Stimulated activated naive CD8-positive, alpha-beta T cell treated with anti-CD3 and anti-CD28 coated beads, Interleukin-15, Interleukin-2, amounts not matched to agents 100 U/mL and 50 U/mL, for 24 hours (primary cell): ENCODE measurements at regions not wholly inside any gene's neighbourhood (a gene's known extent, or its start where the extent isn't known, plus 50 kb on each side); places are given as distances from the start of the nearest gene placed in this dataset.

Source experiments
- ATAC-seq: fragments of 150-1000 bp; cut with Tn5 transposase; one replicate; pipeline ENCODE4 v1.10.0; 2021
- DNase-seq: peaks from one replicate; pipeline ENCODE4 v3.0.0; 2021

DNA sequence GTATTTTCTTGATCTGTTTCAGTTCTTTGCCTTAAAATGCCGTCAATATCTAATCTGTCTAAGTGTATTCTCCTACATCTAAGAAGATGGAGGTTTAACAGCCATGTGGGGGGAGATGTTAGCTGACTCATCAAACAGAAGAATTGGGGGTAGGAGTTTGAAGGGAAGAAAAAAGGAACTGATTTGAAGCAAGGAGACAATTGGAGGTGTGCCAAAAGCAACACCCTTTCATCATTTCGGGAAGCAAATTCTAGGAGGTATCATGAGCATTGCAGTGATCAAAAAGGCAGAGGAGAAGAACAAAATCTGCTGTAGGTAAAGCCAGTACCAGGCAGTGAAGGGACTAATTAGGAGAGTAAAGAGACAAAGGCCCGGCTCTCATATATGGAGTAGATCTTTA is 337.3 kb upstream of the TBC1D5 start:
- ATAC-seq (no peak), DNase-seq (no peak)

DNA sequence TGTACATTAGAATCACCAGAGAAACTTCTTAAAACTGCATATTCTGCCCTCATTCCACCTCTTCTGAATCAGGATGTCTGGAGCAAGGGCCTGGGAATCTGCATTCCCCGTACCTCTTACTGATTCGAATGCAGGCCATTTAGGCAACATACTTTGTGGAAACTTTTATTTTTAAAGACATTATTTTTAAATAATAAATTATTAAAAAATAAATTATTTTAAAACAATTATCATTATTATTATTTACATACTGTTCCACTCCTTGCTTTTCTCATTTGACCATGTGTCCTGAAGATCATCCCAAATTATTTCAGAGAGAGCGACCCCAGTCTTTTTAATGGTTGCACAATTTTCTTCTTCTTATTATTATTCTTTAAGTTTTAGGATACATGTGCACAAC is 336.6 kb upstream of the TBC1D5 start:
- ATAC-seq, result no peak
- DNase-seq, result no peak

DNA sequence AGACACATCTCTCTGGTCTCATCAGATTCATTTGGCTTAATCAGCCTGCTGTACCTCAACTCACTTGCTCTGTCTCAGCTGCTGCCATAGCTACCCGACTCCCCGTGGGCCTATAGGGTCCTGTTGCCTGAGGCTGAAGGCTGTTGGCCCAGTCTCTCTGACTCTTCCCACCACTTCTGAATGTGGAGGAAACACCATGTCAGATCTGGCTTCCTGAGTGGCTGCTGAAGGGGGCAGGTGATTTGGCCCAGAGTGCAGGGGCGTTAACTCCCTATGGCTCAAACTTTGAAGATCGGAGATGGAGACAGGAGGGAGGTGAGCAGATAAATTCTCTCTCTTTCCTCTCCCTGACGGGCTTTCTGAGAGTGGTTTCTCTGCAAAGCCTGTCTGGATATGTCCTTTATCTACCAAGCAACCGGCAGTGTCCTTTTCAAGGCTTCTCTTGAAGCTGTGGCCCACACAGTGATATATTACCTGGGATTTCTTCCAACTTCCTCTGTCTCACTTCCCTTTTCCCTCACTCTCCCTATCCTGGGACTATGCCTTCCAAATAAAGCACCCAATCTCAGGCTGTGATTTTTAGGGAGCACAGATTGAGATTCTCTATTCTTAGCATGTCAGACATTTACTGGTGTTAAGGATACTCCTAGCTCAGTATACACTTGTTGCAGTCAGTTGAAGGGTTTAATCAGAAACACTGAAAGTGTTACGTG is 334.9 kb upstream of the TBC1D5 start:
- ATAC-seq, result no peak
- DNase-seq, result no peak

DNA sequence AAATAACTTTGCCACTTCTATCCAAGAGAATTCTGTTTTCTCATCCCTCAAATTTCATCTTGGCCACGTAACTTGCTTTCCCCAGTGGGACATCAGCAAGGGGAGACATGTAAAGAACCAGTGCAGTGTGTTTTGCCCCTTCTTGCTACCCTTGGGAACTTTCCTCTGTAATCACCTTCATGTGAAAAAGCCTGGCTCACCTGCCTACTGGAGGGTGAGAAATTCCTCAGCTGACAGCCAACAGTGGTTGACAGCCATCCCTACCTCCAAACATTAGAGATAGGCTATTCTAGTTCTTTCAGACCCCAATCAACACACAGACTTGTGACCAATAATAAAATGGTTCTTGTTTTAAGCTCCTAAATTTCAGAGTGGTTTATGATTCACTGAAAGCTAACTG is 333.9 kb upstream of the TBC1D5 start:
- ATAC-seq (no peak), DNase-seq (no peak)

DNA sequence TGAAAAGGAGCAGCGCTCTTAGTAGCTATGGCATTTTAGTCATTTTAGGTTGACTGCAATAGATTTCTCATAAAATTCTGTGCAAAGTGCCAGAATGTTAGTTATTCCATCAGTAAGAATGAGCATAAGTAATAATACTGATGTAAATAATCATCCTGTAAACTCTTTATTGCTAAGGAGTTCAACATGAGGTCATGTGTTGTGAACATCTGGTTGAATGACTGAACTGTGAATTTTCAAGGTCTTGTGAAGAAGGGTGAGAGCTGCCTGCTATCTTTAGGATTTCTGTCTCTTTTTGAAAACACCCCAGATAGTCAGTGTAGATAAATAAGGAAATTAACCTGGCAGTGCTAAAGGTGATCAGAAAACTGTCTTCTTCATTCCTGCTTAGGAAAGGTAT is 333.4 kb upstream of the TBC1D5 start:
- DNase-seq, result no peak
- ATAC-seq, result no peak

DNA sequence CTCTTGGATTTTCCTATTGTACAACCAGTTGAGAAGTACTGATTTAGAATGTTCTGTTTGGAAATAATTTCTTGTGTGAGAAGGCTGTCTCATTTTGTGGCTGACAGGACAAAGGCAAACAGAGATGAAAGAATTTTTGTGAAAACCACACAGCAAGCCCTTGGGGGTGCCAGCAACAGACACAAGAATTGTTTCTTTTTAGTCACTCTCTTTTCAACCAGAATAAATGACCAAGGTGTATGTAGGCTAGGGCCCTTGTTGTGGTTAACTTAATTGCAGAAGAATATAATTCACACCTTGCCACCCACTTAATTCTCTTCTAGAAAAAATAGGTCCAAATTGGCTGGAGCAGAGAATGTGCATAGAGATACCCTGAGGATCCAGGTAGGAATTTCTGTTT is 329.4 kb upstream of the TBC1D5 start:
- no peak for DNase-seq
- ATAC-seq, result no peak

DNA sequence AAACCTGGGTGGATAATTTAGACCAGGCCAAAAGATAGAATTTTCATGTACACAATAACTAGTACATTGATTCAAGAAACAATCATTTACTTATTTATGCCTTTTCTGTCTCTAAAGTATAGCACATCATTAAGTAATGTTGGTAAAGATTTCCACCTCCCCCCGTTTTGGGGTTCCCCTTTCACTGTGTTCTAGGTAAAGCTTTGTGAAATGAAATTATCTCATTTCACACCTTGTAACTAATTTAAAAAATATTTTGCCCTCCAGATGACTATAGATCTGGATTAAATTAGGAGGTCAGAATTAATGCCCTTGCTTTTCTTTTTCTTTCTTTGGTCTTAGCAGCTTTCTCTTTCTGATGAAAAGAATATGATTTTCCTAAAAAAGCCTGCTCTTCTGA is 328.5 kb upstream of the TBC1D5 start:
- no peak for DNase-seq
- ATAC-seq, result no peak

DNA sequence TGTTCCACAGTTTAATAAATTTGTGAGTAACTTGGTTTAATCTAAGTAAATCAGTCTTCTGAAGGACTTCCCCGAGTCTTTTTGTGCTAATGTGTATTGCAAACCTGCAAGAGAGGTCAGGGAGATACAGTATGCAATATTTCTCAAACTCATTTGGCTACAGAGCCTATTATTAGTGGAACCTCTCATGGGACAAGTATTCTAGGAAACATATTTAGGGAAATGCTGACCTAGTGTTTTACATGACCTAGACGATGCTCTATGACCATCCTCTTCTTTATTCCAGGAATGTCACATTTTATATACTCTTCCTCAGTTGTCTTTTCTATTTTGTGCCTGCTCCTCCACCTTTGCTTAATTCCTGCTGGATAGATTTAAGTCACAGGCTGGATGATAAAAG is 327.8 kb upstream of the TBC1D5 start:
- ATAC-seq (no peak), DNase-seq (no peak)

DNA sequence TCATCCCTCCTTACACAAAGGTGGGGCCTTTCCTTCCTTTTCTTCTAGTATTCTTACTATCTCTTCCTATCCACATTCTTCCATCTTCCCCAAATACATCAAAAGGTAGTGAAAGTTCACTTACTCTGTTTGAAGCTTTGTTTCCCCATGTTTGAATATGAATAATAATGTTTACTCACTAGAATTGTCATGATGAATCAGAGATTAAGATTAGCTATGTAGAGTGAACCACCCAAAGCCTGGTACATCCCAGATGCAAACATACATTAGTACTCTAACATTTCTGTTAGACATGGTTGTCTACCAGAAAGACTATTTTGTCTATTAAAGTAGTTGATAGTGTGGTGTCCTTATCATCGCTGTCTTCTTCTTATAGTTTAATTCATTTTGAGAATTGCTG is 327.1 kb upstream of the TBC1D5 start:
- DNase-seq (no peak), ATAC-seq (no peak)

DNA sequence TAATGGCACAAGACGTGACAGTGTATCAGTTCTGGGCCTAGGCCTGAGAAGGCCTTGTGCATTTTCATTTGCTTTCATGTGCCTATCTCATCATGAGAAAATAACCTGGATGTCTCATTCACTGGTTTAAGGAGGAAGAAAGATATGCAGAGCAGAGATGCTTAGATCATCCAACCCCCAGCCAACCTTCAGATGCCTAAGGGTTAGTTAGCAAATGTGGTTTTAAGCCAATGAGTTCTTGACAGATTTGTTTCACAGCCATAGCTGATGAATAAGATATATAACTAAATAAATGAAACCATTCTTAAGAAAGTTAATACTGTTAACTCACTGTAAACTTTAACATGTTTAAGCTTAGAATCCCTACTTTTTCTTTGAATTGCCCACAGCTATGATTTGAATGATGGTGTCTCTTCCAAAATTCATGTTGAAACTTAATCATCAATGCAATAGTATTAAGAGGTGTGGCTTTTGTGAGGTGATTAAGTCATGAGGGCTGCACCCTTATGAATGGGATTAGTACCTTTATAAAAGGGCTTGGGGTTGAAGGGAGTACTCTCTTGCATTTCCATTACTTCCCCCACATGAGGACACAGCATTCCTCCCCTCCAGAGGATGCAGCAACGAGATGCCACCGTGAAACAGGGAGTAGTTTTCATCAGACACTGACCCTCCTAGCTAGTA is 324.6 kb upstream of the TBC1D5 start:
- ATAC-seq (no peak), DNase-seq (no peak)

DNA sequence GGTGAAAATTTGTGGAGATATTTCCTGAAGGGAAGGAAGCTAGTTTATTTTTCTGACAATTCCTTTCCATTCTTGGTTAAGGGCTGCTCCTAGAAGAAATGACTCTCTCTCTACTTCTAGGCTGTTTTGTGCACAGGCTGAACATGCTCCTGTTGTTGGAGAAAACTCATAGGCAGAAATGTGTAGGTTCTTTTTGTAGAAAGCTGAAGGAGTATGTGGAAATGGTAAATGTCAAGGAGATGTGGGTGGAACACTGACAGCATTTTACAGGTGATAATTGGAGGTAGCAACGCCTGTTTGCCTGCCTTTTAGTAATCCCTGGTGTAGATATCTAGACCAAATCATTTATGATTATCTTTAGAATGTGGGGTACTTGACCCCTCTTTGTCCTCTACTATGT is 322.2 kb upstream of the TBC1D5 start:
- ATAC-seq, result no peak
- DNase-seq, result no peak

DNA sequence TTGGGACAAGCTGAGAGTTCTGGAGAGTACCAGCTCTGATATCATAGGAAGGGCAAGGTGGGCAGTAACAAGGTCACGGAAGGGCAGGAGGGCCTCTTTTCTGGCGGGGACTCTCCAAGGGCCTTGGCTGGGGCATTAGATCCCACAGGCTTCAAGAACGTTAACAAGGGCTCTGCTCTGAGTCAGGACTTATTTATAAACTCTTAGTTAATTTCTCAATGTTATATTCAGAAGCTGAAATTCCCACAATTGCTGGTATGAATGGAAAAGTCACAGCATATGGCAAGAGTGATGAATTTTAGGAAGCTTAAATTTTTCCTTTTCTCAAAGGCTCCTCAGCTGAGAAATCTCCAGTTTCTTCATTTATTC is 320.2 kb upstream of the TBC1D5 start:
- no peak for DNase-seq
- ATAC-seq, result no peak

DNA sequence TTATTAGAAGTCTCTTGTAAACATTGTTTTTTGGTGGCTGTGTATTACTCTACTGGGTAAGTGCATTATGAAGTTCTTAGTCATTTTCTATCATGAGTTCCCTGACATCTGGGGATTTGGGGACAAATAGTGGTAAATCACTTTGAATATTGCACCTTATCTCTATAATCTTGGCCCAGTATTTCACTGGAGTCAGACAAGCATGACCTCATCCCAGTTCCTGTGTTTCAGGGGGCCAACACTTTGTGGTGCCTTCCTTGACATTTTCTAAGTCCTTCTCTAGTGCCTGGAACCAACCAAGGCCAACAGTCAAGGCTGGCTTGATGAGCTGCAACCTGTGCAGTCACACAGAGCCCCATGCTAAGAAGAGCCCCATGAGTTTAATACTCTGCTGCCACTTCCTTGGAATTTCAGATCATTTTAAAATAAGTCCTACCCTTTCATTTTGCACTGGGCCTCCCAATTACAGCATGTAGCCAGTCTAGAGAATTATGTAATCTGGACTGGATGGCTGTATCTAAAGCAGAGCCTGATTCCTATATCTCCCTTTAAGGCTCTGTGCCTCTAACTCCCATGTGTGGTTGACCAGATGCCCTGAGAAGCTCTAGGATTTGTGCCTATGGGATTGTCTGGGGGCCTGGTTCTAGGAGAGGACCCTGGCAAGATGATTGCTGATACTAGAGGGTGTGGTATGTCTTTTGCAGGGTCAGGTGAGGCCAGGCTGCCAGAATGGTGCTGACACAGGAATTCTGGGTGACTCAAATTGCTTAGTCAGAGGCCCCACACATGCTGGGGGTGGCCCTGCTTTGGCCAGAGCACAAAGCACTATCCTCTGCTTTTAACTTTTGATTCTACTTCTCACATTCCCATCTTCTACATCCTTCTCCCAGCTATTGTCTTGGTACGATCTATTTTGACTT is 319.6 kb upstream of the TBC1D5 start:
- ATAC-seq (no peak), DNase-seq (no peak)

DNA sequence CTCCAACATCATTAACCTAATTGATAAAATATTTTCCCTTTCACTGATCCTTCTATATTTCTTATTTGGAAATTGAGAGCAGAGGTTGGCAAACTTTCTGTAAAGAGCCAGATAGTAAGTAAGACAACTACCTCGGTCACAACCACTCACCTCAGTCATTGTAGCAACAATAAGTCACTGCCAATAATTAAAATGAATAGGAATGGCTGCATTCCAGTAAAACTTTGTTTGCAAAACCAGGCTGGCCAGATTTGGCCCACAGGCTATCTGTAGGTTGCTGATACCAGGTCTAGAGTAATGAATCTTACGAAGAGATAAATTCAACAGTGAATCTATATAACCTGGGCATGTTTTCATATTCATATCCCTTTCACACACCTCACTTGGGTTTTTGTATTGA is 316.2 kb upstream of the TBC1D5 start:
- ATAC-seq, result no peak
- DNase-seq, result no peak

DNA sequence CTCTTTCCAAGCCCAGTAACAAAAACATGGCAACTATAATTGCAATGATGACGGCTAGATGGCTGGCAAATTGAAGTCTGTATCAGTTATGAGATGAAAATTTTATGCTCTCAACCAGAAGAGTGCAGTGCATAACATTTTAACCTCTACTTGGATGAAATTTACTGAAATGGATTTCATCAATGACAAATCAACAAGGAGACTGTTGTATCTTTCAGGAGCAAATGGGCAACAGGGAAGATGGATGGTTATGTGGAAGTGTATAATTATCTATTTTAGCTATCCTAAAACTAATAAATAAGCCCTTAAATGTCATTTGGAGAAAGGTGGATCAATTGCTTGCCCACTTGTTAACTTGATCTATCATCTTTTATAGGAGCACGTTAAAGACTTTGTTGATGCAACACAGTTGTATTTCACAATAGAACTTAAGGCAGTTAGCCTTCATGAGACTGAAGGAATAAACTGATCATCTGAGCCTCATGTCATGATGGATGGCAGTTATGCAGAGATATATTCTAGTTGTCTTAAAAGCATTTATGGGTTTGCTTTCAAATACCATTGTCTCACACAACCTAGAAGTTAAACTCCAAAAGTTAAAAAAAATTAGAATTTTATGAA is 315.1 kb upstream of the TBC1D5 start:
- ATAC-seq, result no peak

DNA sequence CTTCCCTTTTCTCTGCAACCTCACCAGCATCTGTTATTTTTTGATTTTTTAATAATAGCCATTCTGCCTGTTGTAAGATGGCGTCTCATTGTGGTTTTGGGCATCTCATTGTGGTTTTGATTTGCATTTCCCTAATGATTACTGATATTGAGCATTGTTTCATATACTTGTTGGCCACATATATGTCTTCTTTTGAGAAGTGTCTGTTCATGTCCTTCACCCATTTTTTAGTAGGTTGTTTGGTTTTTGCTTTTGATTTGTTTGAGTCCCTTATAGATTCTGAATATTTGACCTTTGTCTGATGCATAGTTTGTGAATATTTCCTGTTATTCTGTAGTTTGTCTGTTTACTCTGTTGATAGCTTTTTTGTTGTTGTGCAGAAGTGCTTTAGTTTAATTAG is 312.2 kb upstream of the TBC1D5 start:
- no peak for ATAC-seq
- no peak for DNase-seq

More for the DNA sequence above, 315.1 kb upstream of the TBC1D5 start:
- DNase-seq, result no peak

DNA sequence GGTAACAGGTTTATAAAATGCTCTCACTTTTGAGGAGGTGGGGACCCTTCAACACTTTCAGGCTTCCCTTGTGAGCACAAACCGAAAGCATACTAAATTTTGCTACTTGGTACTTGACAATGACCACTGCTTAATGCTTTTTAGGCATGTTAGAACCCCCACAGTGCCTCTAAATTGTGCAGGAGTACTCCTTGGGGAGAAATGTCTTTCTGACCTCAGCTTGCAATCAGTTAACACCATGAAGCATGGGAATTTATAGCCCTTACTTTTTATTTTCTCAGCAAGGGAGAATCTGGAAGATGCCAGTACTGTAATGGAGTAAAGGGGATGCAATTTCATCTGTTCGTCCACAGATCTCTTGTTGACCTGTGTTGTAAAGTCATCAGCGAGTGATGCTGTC is 308.9 kb upstream of the TBC1D5 start:
- no peak for DNase-seq
- ATAC-seq, result no peak

DNA sequence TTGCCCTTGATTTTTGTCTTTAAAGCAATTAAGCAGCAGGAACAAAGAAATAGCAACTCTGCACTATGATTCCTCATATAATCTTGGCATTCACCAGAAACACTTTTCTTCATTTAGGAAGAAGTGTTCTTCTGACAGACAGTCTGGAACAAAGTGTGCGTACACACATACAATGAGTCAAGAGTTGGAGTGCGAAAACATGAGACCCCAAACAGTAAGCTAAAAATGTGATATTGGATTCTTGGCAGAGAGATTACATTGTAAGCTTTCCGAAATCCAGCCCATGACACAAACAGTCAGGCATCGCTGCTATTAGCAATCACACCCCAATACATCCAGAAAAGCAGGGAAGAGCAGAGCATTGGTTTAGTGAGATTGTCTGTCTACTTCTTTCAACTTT is 306.7 kb upstream of the TBC1D5 start:
- ATAC-seq (no peak), DNase-seq (no peak)

DNA sequence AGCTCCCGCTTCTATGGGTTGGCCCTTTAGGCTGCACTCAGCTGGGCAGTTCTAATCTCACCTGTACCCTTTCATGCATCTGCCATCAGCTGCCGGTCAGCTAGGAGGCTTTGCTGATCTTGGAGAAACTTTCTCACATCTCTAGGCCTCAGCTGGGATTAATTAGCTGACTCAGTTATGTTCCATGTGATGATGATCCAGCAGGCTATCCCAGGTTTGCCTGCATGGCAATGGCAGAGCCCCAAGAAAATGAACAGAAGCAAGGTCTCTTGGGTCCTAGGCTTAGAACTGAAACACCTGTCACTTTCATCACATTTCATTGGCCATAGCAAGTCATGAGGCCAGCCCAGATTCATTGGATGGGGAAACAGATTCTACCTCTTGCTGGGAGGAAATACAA is 304.6 kb upstream of the TBC1D5 start:
- DNase-seq (no peak), ATAC-seq (no peak)

DNA sequence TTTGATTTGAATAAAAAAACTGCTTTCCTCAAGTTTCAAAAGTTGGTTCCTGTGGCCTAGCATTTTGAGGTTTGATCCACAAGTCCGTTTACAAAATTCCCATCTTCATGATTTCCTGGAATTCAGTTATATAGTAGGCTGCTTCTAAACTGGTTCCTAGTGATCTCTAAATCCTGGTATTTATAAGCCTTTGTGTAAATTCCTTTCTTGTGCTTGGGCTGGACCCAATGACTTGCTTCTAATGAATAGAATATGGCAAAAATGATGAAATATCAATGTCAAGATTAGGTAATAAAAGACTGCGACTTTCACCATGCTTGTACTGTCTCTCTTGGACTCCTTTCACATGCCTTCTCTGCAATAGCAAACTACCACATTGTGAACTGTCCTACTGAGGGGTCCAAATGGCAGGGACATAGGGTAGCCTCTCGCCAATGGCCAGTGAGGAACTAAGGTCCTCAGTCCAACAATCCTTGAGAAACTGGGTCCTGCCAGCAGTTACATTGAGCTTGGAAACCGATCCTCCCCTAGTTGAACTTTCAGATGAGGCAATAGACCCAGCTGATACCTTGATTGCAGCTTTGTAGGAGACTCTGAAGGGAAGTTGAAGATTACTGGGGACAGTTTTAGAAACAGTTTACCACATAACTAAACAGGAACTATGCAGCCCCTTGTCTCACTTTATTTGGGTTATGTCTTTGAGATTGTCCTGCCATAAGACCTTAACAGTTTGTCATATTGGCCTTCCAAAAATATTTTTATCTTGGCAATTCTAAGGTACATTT is 303.9 kb upstream of the TBC1D5 start:
- ATAC-seq, result no peak
- DNase-seq, result no peak

DNA sequence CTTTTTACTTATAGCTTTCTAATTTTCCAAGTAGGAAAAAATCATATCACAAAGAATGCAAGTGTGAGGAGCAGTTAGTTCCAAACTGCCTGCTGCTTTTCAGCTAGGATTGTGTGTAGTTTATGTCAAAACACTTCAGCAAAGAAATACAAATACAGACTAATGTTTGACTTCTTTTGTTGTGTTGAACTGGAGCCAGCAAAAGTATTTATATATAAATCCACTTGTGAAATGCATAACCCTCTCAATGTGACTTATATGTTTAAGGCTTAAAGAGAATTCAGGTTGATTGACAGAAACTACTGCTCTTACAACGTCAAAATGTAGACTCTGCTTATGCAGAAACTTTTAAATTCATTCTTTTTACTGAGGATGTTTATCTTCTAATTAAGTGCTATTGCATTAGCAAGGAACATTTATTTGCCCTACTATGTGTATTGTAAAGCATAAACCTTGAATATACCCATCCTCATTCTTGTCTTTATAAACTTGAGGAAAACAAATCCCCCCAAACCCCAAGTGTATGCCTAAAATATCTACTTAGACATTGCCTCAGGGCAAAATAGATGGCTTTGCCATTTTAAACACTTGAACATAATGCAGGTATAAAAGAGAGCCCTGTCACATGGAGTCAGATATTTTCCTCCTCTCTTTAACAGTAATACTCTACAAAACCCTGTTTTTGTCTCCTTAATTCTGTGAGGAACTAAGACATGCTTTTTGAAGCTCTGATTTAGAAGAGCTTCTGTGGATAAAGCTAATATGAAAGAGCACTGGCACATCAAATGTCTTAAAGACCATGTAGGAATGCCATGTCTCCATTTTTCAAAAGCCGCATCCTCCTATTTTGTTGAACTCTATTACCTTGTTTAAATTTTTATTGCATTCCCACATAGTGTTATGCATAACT is 302.8 kb upstream of the TBC1D5 start:
- no peak for ATAC-seq
- no peak for DNase-seq
